WERI-Rb-1 (cell line): ENCODE measurements at regions not wholly inside any gene's neighbourhood (a gene's known extent, or its start where the extent isn't known, plus 50 kb on each side); places are given as distances from the start of the nearest gene placed in this dataset.

Source experiments
- DNase-seq: peaks from one replicate; pipeline ENCODE4 v3.0.0-alpha.2; 2020
- H3K27ac ChIP-seq: fragments of 250-450 bp; sonication (Bioruptor Pico); 2 replicates; pipeline ENCODE4 v1.5.1; 2020; ENCODE audit warnings: mild to moderate bottlenecking, moderate library complexity
- H3K27me3 ChIP-seq: fragments of 250-450 bp; sonication (Bioruptor Pico); 2 replicates; pipeline ENCODE4 v1.5.1; 2021; ENCODE audit warnings: mild to moderate bottlenecking, low read depth, moderate library complexity; ENCODE audit not compliant: insufficient read depth, severe bottlenecking
- H3K36me3 ChIP-seq: fragments of 250-450 bp; sonication (Bioruptor Pico); 2 replicates; pipeline ENCODE4 v1.5.1; 2020; ENCODE audit warnings: mild to moderate bottlenecking, moderate library complexity
- H3K4me3 ChIP-seq: 2 replicates; pipeline ENCODE4 v1.5.1; 2011; ENCODE audit warnings: low read depth, mild to moderate bottlenecking, control low read depth, low read length
- H3K9me3 ChIP-seq: fragments of 250-450 bp; sonication (Bioruptor Pico); 2 replicates; pipeline ENCODE4 v1.5.1; 2021; ENCODE audit warnings: mild to moderate bottlenecking, moderate library complexity; ENCODE audit not compliant: severe bottlenecking
- CTCF ChIP-seq: IDR thresholded peaks from 2 replicates; pipeline ENCODE4 v1.5.1; 2011; ENCODE audit warnings: low read depth, mild to moderate bottlenecking, control low read depth, inconsistent platforms, low read length

- no peaks in the 10 kb centered on the region for H3K27me3 ChIP-seq
- H3K4me3 ChIP-seq: no peak overlapping the region
- no peak for DNase-seq
- H3K36me3 ChIP-seq: no peaks in the 10 kb centered on the region
- no peaks in the 10 kb centered on the region for H3K9me3 ChIP-seq
- no peak for TF ChIP-seq CTCF
- H3K27ac ChIP-seq: no peak overlapping the region
Measured at GRCh38 chr12:75661908-75662307, 150.5 kb upstream of the KRR1 start.

- Histone ChIP-seq H3K27me3 (no peaks in the 10 kb centered on the region), H3K9me3 (no peaks in the 10 kb centered on the region), H3K27ac (no peak overlapping the region), H3K36me3 (no peaks in the 10 kb centered on the region), H3K4me3 (no peak overlapping the region)
- no peak for TF ChIP-seq CTCF
- no peak for DNase-seq
Measured at GRCh38 chr12:75660805-75661404, 149.5 kb upstream of the KRR1 start.

- DNase-seq: no peak
- Histone ChIP-seq H3K4me3 (no peak overlapping the region), H3K27ac (no peak overlapping the region)
Measured at GRCh38 chr12:75660107-75660530, 148.7 kb upstream of the KRR1 start.

GRCh38 chr12:75658901-75659823 is 147.8 kb upstream of the KRR1 start:
- H3K9me3 ChIP-seq: no peaks in the 10 kb centered on the region
- no peak for DNase-seq
- H3K36me3 ChIP-seq: no peaks in the 10 kb centered on the region
- H3K4me3 ChIP-seq: no peak overlapping the region
- H3K27me3 ChIP-seq: no peaks in the 10 kb centered on the region
- no peak overlapping the region for H3K27ac ChIP-seq
- TF ChIP-seq CTCF: no peak

More at GRCh38 chr12:75660107-75660530, 148.7 kb upstream of the KRR1 start:
- Histone ChIP-seq H3K27me3 (no peaks in the 10 kb centered on the region), H3K9me3 (no peaks in the 10 kb centered on the region), H3K36me3 (no peaks in the 10 kb centered on the region)
- no peak for TF ChIP-seq CTCF

- DNase-seq: no peak
- no peak overlapping the region for H3K27ac ChIP-seq
- no peak for TF ChIP-seq CTCF
Measured at GRCh38 chr12:75658286-75658685, 146.9 kb upstream of the KRR1 start.

More at GRCh38 chr12:75658286-75658685, 146.9 kb upstream of the KRR1 start:
- no peaks in the 10 kb centered on the region for H3K36me3 ChIP-seq
- H3K4me3 ChIP-seq: no peak overlapping the region
- no peaks in the 10 kb centered on the region for H3K27me3 ChIP-seq
- no peaks in the 10 kb centered on the region for H3K9me3 ChIP-seq
